ENCODE measurements at regions not wholly inside any gene's neighbourhood (a gene's known extent, or its start where the extent isn't known, plus 50 kb on each side); places are given as distances from the start of the nearest gene placed in this dataset.

GRCh38 chr6:159468994-159469393 is 224.0 kb downstream of the SOD2 start:
- Mint-ChIP-seq H3K4me1 (ENCODE audit: low read depth) (peaks cover 2% of the 10 kb centered on the region), H3K36me3 (ENCODE audit: insufficient read depth) (no peaks in the 10 kb centered on the region), H3K27me3 (ENCODE audit: low read depth) (peaks cover 26% of the 10 kb centered on the region), H3K4me3 (no peak overlapping the region), H3K9me3 (no peaks in the 10 kb centered on the region)
- ATAC-seq (no peak), DNase-seq (no peak)

- DNase-seq (no peak), ATAC-seq (peak; percentile 54 to 73)
- Mint-ChIP-seq H3K4me1 (ENCODE audit: low read depth) (peaks cover 2% of the 10 kb centered on the region), H3K27me3 (ENCODE audit: low read depth) (peaks cover 24% of the 10 kb centered on the region), H3K36me3 (ENCODE audit: insufficient read depth) (no peaks in the 10 kb centered on the region), H3K9me3 (no peaks in the 10 kb centered on the region), H3K4me3 (no peak overlapping the region)
Measured at GRCh38 chr6:159467473-159468041, 225.5 kb downstream of the SOD2 start.

DNA sequence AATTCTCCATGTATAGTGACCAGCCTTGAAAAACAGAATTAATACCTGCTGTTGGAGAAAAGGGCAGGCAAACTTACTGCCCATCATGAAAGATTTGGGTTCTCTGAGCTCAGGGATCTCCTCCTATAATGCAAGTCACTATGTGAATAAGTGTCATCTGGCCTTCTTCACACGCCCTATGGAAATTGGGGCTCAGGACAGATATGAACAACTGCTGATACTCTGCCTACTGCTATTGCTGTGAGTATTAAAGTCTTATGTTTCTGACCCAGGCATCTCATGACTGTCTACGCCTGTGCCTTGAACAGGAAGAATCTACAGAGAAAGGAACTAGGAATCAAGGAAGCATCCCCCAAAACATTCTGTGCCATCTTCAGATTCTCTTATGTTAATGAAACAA is 226.1 kb downstream of the SOD2 start:
- Mint-ChIP-seq H3K9me3 (no peaks in the 10 kb centered on the region), H3K27me3 (ENCODE audit: low read depth) (peaks cover 24% of the 10 kb centered on the region), H3K36me3 (ENCODE audit: insufficient read depth) (no peaks in the 10 kb centered on the region), H3K4me3 (peak overlapping the region; percentile 11), H3K4me1 (ENCODE audit: low read depth) (peaks cover 2% of the 10 kb centered on the region)
- ATAC-seq (no peak), DNase-seq (no peak)

GRCh38 chr6:159464816-159465215 is 228.2 kb downstream of the SOD2 start:
- no peaks in the 10 kb centered on the region for H3K9me3 Mint-ChIP-seq
- DNase-seq = no peak
- no peak overlapping the region for H3K4me3 Mint-ChIP-seq
- H3K36me3 Mint-ChIP-seq (ENCODE audit: insufficient read depth) = no peaks in the 10 kb centered on the region
- H3K4me1 Mint-ChIP-seq (ENCODE audit: low read depth) = peaks cover 2% of the 10 kb centered on the region
- no peak for ATAC-seq
- peaks cover 23% of the 10 kb centered on the region for H3K27me3 Mint-ChIP-seq (ENCODE audit: low read depth)

DNA sequence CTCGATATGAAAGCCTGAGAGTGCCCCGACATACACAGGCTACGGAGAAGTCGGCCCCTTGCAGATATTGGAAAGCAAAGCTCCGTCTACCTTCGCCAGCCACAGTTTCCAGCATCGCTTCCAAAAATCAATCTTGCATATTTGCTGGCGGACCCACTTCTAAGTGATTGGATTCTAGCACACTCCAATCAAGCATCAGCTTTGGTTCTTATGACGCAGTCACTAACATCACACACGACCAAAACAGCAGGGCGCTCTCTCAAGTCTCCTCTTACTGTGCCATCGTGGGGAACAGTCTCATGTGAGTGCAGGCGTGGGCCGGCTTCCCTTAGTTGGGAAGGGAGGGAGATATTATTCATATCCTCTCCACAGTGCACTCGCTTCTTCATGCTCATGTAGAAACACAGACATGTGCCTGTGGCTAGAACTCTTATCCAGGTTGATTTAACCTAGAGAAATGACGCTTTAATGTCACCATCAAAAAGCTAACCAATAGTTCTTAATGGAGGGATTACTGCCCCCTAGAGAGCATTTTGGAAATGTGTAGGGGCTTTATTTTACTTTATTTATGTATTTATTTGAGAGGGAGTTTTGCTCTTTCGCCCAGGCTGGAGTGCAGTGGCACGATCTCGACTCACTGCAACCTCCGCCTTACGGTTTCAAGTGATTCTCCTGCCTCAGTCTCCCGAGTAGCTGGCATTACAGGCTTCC is 229.8 kb downstream of the SOD2 start:
- H3K4me3 Mint-ChIP-seq = no peak overlapping the region
- no peaks in the 10 kb centered on the region for H3K36me3 Mint-ChIP-seq (ENCODE audit: insufficient read depth)
- ATAC-seq = no peak
- H3K4me1 Mint-ChIP-seq (ENCODE audit: low read depth) = peaks cover 2% of the 10 kb centered on the region
- H3K27me3 Mint-ChIP-seq (ENCODE audit: low read depth) = peaks cover 10% of the 10 kb centered on the region
- DNase-seq = no peak
- H3K9me3 Mint-ChIP-seq = no peaks in the 10 kb centered on the region

DNA sequence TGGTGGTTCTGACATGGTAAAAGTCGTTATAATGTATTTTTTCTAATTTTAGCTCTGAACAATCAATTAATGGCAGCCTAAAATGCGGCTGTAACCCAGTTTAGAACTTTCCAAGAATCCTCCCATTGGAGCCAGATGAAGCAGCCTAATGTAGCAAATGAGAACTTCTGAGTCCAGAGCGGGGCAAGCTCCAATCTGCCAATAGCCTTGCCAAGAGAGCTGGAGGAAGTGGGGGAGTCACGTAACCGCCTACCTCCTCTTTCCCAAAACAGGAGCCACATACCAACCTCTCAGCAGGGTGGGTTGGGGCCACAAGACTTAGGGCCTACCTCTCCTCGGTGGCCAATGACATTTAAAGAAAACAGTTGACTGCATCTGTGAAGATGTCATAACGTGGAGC is 230.6 kb downstream of the SOD2 start:
- Mint-ChIP-seq H3K9me3 (no peaks in the 10 kb centered on the region), H3K4me3 (no peak overlapping the region), H3K27me3 (ENCODE audit: low read depth) (peaks cover 5% of the 10 kb centered on the region), H3K36me3 (ENCODE audit: insufficient read depth) (no peaks in the 10 kb centered on the region), H3K4me1 (ENCODE audit: low read depth) (peaks cover 2% of the 10 kb centered on the region)
- DNase-seq (no peak), ATAC-seq (no peak)

- ATAC-seq (no peak), DNase-seq (no peak)
- no peaks in the 10 kb centered on the region for H3K9me3 Mint-ChIP-seq
- no peaks in the 10 kb centered on the region for H3K36me3 Mint-ChIP-seq (ENCODE audit: insufficient read depth)
- H3K27me3 Mint-ChIP-seq (ENCODE audit: low read depth) = peaks cover 5% of the 10 kb centered on the region
- H3K4me1 Mint-ChIP-seq (ENCODE audit: low read depth) = no peaks in the 10 kb centered on the region
- no peak overlapping the region for H3K4me3 Mint-ChIP-seq
Measured at GRCh38 chr6:159461998-159462397, 231.0 kb downstream of the SOD2 start.

DNA sequence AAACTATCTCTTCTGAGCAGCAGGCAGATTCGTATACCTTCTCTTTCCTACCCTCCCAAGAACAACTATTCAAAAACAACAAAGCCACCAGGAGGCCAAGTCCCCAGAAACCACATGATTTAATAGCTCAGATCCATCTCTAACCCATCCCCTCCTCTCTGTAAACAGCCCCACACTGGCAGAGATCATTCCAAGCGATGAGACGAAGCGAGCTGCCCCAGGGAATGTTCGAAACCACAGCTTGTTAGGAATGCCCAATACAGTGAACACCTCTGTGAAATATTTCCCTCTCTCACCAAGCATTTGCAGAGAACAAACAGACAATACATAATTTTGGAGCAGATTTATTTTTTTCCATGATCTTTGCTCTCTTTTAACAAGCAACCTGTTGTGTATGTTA is 231.8 kb downstream of the SOD2 start:
- no peak overlapping the region for H3K4me3 Mint-ChIP-seq

GRCh38 chr6:159460476-159460875 is 232.6 kb downstream of the SOD2 start:
- peaks cover 3% of the 10 kb centered on the region for H3K27me3 Mint-ChIP-seq (ENCODE audit: low read depth)
- no peaks in the 10 kb centered on the region for H3K4me1 Mint-ChIP-seq (ENCODE audit: low read depth)
- H3K4me3 Mint-ChIP-seq = no peak overlapping the region
- no peak for ATAC-seq
- no peak for DNase-seq
- H3K9me3 Mint-ChIP-seq = no peaks in the 10 kb centered on the region
- H3K36me3 Mint-ChIP-seq (ENCODE audit: insufficient read depth) = no peaks in the 10 kb centered on the region

More for the DNA sequence above, 231.8 kb downstream of the SOD2 start:
- H3K36me3 Mint-ChIP-seq (ENCODE audit: insufficient read depth) = no peaks in the 10 kb centered on the region
- no peaks in the 10 kb centered on the region for H3K9me3 Mint-ChIP-seq
- H3K27me3 Mint-ChIP-seq (ENCODE audit: low read depth) = peaks cover 5% of the 10 kb centered on the region
- no peak for ATAC-seq
- no peaks in the 10 kb centered on the region for H3K4me1 Mint-ChIP-seq (ENCODE audit: low read depth)
- DNase-seq = no peak

DNA sequence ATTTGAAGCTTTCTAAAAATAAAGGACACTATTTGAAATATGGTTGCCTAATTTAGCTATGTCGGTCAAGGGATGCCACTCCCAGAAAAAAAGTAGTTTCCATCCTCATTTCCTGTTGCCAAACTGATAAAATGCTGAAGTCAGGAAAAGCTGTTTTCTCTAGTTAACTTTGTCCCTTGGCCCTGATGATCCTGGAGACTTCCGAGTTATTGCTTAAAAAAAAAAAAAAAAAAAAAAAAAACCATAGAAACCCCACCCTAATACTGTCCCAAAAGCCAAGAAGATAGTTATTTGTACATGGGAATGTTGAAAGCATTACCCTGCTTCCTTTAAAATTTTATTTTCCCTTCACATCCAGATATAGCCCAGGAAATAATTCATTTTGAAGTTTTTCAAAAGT is 236.7 kb downstream of the SOD2 start:
- Mint-ChIP-seq H3K9me3 (no peaks in the 10 kb centered on the region), H3K27me3 (ENCODE audit: low read depth) (peaks cover 11% of the 10 kb centered on the region), H3K4me3 (no peak overlapping the region), H3K4me1 (ENCODE audit: low read depth) (no peaks in the 10 kb centered on the region), H3K36me3 (ENCODE audit: insufficient read depth) (no peaks in the 10 kb centered on the region)
- DNase-seq = no peak
- ATAC-seq = no peak

GRCh38 chr6:159455700-159456274 is 237.3 kb downstream of the SOD2 start:
- H3K9me3 Mint-ChIP-seq = no peaks in the 10 kb centered on the region
- peaks cover 10% of the 10 kb centered on the region for H3K27me3 Mint-ChIP-seq (ENCODE audit: low read depth)
- H3K4me1 Mint-ChIP-seq (ENCODE audit: low read depth) = no peaks in the 10 kb centered on the region
- ATAC-seq (no peak), DNase-seq (no peak)
- no peaks in the 10 kb centered on the region for H3K36me3 Mint-ChIP-seq (ENCODE audit: insufficient read depth)
- H3K4me3 Mint-ChIP-seq = no peak overlapping the region

DNA sequence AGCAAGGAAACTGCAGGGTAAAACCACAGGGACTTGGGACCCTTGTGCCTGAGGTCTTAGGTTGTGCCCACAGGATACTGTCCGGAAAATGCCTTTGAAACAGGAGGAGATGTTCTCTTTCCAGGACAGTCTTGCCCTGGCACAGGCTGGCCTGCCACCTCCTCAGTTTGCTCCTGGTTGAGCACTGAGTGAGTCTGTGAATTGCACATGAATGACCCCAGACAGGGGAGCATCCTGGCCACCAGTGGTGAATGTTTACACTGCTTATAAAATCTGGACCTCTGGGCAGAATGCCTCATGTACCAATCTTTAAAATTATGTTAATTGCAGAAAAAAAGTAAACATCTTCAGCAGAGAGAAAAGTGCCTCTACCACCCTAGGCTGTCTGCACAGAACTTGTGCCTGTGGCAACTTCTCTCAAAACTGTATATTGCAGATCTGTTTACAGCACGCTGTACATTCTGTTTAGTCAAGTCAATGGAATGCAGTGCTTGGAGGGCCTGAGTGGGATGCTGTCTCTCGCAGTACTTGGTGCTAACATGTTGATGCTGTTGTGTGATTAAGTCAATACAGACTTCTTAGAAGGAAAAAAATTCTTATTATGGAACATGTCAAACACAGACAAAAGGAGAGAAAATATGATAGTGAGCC is 242.1 kb downstream of the SOD2 start:
- ATAC-seq = no peak
- H3K27me3 Mint-ChIP-seq (ENCODE audit: low read depth) = peaks cover 28% of the 10 kb centered on the region

GRCh38 chr6:159446340-159446739 is 246.7 kb downstream of the SOD2 start:
- no peaks in the 10 kb centered on the region for H3K36me3 Mint-ChIP-seq (ENCODE audit: insufficient read depth)
- no peaks in the 10 kb centered on the region for H3K4me1 Mint-ChIP-seq (ENCODE audit: low read depth)
- H3K27me3 Mint-ChIP-seq (ENCODE audit: low read depth) = peaks cover 29% of the 10 kb centered on the region
- no peak for ATAC-seq
- H3K9me3 Mint-ChIP-seq = no peaks in the 10 kb centered on the region
- DNase-seq = no peak
- H3K4me3 Mint-ChIP-seq = no peak overlapping the region

More for the DNA sequence above, 242.1 kb downstream of the SOD2 start:
- no peaks in the 10 kb centered on the region for H3K9me3 Mint-ChIP-seq
- no peak for DNase-seq
- H3K36me3 Mint-ChIP-seq (ENCODE audit: insufficient read depth) = no peaks in the 10 kb centered on the region
- no peak overlapping the region for H3K4me3 Mint-ChIP-seq
- no peaks in the 10 kb centered on the region for H3K4me1 Mint-ChIP-seq (ENCODE audit: low read depth)

DNA sequence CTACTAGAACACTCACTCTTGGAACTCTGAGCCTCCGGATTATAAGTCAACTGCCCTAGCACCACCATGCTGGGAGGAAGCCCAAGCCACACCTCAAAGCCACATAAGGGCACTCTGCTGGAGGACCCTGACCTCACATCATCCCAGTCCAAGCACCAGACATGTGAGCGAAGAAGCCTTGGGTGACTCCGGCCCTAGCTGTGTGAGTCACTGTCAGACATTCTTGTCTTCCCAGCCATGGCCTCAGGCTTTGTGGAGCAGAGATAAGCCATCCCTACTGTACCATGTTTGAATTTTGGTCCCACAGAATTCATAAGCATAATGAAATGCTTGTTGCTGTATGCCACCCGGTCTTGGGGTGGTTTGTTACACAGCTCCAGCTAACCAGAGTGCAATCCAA is 247.7 kb downstream of the SOD2 start:
- DNase-seq (no peak), ATAC-seq (no peak)
- H3K4me1 Mint-ChIP-seq (ENCODE audit: low read depth) = no peaks in the 10 kb centered on the region
- peaks cover 29% of the 10 kb centered on the region for H3K27me3 Mint-ChIP-seq (ENCODE audit: low read depth)
- H3K4me3 Mint-ChIP-seq = no peak overlapping the region
- H3K9me3 Mint-ChIP-seq = no peaks in the 10 kb centered on the region
- H3K36me3 Mint-ChIP-seq (ENCODE audit: insufficient read depth) = no peaks in the 10 kb centered on the region

Measured in activated T-cell treated with anti-CD3 and anti-CD28 coated beads, Interleukin-2, amount 50 U/mL, for 4 hours (primary cell).